ENCODE measurements at regions not wholly inside any gene's neighbourhood (a gene's known extent, or its start where the extent isn't known, plus 50 kb on each side); places are given as distances from the start of the nearest gene placed in this dataset.

DNA sequence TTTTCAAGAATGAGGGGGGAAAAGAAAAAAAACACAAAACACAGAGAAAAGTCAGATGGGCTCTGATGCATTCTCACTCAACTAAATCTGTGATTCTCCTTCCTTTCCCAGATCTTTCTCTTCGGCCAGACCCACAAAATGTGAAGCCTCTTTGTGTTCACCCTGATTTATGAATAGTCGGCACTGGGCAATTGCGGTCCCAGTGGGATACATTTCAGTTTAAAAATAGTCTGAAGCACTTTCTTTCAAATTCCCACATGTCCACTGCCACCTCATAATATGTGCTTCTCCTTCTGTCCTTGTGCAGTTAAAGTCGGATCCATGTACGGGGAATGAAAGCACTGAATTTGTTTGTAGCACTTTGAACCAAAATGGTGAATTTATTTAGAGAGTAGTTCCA is 995.4 kb upstream of the WWC1 start:
- TF ChIP-seq POLR2A (IDR thresholded peaks at IDR 0.05), result no peak
- TF ChIP-seq, protein P1, sequence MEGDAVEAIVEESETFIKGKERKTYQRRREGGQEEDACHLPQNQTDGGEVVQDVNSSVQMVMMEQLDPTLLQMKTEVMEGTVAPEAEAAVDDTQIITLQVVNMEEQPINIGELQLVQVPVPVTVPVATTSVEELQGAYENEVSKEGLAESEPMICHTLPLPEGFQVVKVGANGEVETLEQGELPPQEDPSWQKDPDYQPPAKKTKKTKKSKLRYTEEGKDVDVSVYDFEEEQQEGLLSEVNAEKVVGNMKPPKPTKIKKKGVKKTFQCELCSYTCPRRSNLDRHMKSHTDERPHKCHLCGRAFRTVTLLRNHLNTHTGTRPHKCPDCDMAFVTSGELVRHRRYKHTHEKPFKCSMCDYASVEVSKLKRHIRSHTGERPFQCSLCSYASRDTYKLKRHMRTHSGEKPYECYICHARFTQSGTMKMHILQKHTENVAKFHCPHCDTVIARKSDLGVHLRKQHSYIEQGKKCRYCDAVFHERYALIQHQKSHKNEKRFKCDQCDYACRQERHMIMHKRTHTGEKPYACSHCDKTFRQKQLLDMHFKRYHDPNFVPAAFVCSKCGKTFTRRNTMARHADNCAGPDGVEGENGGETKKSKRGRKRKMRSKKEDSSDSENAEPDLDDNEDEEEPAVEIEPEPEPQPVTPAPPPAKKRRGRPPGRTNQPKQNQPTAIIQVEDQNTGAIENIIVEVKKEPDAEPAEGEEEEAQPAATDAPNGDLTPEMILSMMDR (IDR thresholded peaks at IDR 0.05), result no peak
